WI38 (cell line): ENCODE measurements at regions not wholly inside any gene's neighbourhood (a gene's known extent, or its start where the extent isn't known, plus 50 kb on each side); places are given as distances from the start of the nearest gene placed in this dataset.

Source experiments
- H3K4me3 ChIP-seq: 2 replicates; pipeline ENCODE4 v1.5.1; 2011; ENCODE audit warnings: low read depth, mild to moderate bottlenecking, control low read depth, low read length
- CTCF ChIP-seq: IDR thresholded peaks from 2 replicates; pipeline ENCODE4 v1.5.1; 2012; ENCODE audit warnings: low read depth, mild to moderate bottlenecking, control low read depth, low read length

- no peak for TF ChIP-seq CTCF
These were observed 667.6 kb downstream of the TENT5A start for GRCh38 chr6:81084776-81085430.

DNA sequence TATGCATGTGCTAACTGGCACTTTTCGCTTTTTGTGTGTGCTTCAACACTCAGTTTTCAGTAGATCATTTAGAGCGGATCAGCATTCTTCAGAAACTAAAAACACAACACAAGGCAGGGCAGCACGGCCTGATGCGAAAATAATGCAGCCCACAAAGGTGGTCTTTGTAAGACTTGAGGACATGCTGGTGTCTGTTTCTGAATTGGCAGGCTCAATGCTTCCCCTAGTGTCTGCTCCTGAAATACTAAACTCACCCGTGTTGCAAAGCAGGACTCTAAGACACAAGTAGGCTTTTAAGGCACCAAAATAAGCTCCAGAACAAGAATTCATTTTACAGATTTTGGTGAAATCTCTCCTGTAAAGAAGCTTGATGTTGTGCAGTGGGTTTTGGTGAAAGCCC, 676.5 kb downstream of the TENT5A start:
- no peak overlapping the region for H3K4me3 ChIP-seq
- peak; percentile 62 for TF ChIP-seq CTCF

More at GRCh38 chr6:81084776-81085430, 667.6 kb downstream of the TENT5A start:
- no peak overlapping the region for H3K4me3 ChIP-seq

DNA sequence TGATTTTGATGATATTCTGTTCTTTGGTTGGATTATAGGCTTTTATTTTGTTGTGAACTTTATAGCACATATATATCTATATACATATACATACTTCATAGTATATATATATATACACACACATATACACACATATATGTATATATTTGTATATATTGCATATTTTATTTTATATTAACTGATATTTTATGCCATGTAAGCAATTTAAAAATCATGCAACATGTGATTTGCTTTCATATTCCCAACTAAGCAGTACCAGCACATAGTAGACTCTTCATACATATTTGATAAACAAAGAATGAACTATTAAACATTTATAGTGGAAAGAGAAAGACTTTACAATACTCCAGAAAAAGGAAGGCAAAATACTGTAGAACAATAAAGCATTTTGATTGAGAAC, 679.2 kb downstream of the TENT5A start:
- H3K4me3 ChIP-seq, result no peak overlapping the region
- no peak for TF ChIP-seq CTCF

DNA sequence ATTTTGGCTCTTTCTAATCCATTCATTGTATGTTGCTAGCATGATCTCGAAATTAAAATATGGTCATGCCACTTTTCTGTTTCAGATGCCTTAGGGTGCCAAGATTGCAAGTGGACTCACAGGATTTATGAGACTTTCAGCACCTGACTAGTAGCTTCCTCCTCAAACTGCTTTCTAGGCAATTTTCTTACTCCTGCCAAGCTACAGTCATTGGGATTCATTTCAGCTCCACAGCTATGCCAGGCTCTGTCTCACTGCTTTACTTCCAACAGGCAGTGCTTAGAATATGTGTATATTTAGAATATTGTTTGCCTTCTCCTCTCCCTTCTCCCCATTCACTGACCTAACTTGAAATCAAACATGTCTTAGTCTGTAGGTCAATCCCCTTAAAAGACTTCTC, 681.4 kb downstream of the TENT5A start:
- no peak overlapping the region for H3K4me3 ChIP-seq
- no peak for TF ChIP-seq CTCF

GRCh38 chr6:81067057-81067456, 685.4 kb downstream of the TENT5A start:
- no peak overlapping the region for H3K4me3 ChIP-seq
- TF ChIP-seq CTCF, result no peak

DNA sequence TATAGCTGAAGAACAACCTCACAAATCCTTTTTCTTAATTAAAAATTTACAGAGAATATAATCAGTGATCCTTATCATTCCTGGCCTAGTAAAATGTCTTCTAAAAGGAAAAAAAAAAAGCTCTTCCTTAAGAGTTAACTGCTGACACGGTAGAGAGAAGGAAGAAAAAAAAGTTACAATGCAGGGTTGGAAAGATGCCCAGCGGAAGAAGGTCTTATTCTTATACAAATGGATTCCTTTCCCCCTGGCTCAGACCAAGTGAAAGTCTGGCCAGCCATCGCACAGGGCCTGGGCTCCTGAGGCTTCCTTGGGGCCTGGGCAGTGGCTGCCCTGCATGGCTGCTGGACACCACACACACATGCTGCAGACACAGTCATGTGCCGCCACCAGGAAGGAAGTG, 688.6 kb downstream of the TENT5A start:
- no peak for TF ChIP-seq CTCF
- no peak overlapping the region for H3K4me3 ChIP-seq

DNA sequence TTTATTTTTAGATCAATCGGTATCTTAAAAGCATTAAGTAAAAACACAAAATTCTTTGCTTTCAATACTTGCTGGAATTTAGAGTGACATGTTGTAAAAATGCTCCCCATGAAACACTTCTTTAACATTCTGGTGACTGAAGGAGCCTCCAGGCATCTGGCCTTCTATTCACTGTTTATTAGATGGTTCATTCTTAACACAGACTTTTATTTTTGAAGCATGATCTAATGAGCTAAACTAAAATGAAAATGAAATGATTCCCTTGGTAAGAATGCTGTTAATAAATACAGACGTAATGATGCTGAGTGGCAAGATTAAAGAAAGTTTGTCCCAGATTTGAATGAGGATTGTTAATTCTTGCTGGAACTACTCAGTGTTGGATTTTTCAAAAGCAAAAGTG, 698.4 kb downstream of the TENT5A start:
- H3K4me3 ChIP-seq, result no peak overlapping the region
- TF ChIP-seq CTCF, result no peak
